Ovary (tissue), 1 donor: ENCODE measurements at regions not wholly inside any gene's neighbourhood (a gene's known extent, or its start where the extent isn't known, plus 50 kb on each side); places are given as distances from the start of the nearest gene placed in this dataset.

Source experiments
- EP300 ChIP-seq: sonication (generic); formaldehyde crosslinking; IDR thresholded peaks from one replicate; pipeline ENCODE4 v1.6.1; 2017; ENCODE audit warnings: antibody characterized with exemption
- POLR2A ChIP-seq: fragments of 450-650 bp; IDR thresholded peaks from one replicate; pipeline ENCODE4 v1.6.1; 2017; ENCODE audit warnings: antibody characterized with exemption, mild to moderate bottlenecking, moderate library complexity

GRCh38 chr3:86739244-86739643 is 251.7 kb downstream of the VGLL3 start:
- TF ChIP-seq EP300 (no peak), POLR2A (no peak)
